Activated T-cell treated with anti-CD3 and anti-CD28 coated beads, Interleukin-2, amount 50 U/mL, for 4 hours (primary cell): ENCODE measurements at regions not wholly inside any gene's neighbourhood (a gene's known extent, or its start where the extent isn't known, plus 50 kb on each side); places are given as distances from the start of the nearest gene placed in this dataset.
"Not testable (repeated sequence)": the region's sequence is repeated elsewhere in the genome, so short reads cannot be mapped to it uniquely, and the experiment has no call there.

ENCODE experiments used
- ATAC-seq, 2 donors: fragments of 200-7000 bp; cut with Tn5 transposase; one replicate each; pipeline ENCODE4 v1.10.0; 2021
- DNase-seq: peaks from one replicate; pipeline ENCODE4 v3.0.0-alpha.2; 2020
- H3K27me3 Mint-ChIP-seq: one replicate; pipeline ENCODE4 v1.8.0; 2021; ENCODE audit warnings: low read depth, mixed read lengths
- H3K36me3 Mint-ChIP-seq: one replicate; pipeline ENCODE4 v1.8.0; 2022; ENCODE audit warnings: mixed read lengths; ENCODE audit not compliant: insufficient read depth
- H3K4me1 Mint-ChIP-seq: one replicate; pipeline ENCODE4 v1.8.0; 2021; ENCODE audit warnings: low read depth, mixed read lengths
- H3K4me3 Mint-ChIP-seq: one replicate; pipeline ENCODE4 v1.8.0; 2021; ENCODE audit warnings: mild to moderate bottlenecking, moderate library complexity, mixed read lengths
- H3K9me3 Mint-ChIP-seq: one replicate; pipeline ENCODE4 v1.8.0; 2021; ENCODE audit warnings: mixed read lengths

DNA sequence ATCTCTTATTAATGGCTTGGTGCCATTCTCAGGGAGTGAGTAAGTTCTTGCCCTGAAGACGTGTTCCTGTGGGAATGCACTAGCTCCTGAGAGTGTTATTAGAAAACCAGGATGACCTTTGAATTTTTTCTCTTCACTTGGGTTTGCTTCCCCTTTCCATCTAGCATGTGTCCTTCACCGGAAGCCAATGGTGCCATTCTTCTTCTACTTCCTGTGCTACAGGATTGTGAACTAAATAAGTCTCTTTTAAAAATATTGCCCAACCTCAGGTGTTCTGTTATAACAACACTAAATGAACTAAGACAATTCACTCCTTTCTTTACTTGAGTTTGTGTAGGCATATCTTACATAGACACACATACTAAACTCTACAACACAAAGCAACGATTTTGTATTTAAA lies 447.0 kb downstream of the SOX11 start:
- Mint-ChIP-seq H3K4me3 (no peak overlapping the region), H3K36me3 (no peaks in the 10 kb centered on the region), H3K9me3 (no peaks in the 10 kb centered on the region), H3K4me1 (no peaks in the 10 kb centered on the region), H3K27me3 (no peaks in the 10 kb centered on the region)
- DNase-seq: no peak
- no peak for ATAC-seq

DNA sequence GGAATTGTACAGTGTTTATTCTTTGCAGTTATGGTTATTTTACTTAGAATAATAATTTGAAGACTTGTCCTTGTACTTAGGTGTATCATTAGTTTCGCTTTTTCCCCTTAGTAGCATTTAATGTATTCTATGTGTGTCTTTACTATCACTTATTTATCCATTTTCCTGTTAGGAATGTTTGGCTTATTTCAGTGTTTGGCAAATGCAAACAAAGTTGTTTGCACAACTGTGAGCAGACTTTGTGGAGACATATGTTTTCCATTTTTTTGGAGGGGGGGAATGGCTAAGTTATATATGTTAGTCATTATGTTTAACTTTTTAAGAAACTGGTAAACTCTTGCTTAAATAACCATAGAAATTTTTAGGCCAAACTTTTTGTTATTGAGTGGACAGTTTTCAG lies 447.7 kb downstream of the SOX11 start:
- DNase-seq: no peak
- Mint-ChIP-seq H3K4me3 (no peak overlapping the region), H3K4me1 (no peaks in the 10 kb centered on the region), H3K9me3 (peaks cover 2% of the 10 kb centered on the region), H3K27me3 (no peaks in the 10 kb centered on the region), H3K36me3 (no peaks in the 10 kb centered on the region)
- ATAC-seq: no peak

DNA sequence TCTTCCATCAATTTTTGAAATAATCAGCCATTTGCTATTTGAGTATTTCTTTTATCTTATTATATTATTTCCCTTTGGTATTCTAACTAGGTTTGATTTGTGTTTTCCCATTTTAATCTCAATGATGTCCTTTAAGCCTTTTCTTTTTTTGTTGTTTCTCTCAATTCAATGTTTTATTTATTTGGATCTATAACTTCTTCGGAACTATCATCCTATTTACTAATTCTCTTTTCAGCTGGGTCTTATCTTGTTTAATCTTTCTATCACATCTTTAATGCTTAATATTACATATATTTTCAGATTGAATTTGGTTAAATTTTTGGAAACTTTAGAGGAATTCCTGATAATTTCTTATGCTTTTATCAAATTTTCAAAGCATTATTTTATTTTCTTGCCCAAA lies 448.3 kb downstream of the SOX11 start:
- Mint-ChIP-seq H3K4me3 (no peak overlapping the region), H3K4me1 (no peaks in the 10 kb centered on the region), H3K27me3 (no peaks in the 10 kb centered on the region), H3K36me3 (no peaks in the 10 kb centered on the region), H3K9me3 (peaks cover 5% of the 10 kb centered on the region)
- ATAC-seq (no peak), DNase-seq (no peak)

DNA sequence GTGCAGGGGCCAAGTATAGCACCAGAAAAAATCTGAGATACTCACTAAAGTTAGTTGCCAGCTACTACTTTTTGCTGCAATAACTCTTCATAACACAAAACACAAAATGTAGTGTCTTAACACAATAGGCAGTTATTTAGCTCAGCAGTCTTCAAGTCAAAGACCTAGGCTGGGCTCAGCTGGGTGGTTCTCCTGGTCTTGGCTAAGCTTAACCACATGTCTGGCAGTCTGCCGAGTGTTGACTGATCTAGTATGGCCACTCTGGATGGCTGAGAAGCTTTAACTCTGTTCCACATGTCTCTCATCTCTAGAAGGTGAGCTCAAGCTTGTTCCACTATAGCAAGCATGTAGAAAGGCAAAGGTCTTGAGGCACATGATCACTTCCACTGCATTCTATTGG lies 451.6 kb downstream of the SOX11 start:
- Mint-ChIP-seq H3K4me1 (no peaks in the 10 kb centered on the region), H3K4me3 (no peak overlapping the region), H3K9me3 (peaks cover 5% of the 10 kb centered on the region), H3K27me3 (no peaks in the 10 kb centered on the region), H3K36me3 (no peaks in the 10 kb centered on the region)
- ATAC-seq: no peak
- no peak for DNase-seq

DNA sequence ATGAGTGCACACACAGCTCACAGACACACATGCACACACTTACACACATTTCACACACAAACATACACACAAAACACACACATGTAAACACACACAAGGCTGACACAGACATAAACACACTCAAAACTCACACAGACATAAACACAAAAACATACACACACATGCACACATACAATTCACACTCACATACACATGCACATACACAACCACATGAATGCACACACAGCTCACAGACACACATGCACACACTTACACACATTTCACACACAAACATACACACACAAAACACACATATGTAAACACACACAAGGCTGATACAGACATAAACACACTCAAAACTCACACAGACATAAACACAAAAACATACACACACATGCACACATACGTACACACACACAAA lies 455.0 kb downstream of the SOX11 start:
- not testable (repeated sequence) for H3K36me3 Mint-ChIP-seq, H3K4me3 Mint-ChIP-seq, DNase-seq, ATAC-seq, H3K9me3 Mint-ChIP-seq, H3K27me3 Mint-ChIP-seq, H3K4me1 Mint-ChIP-seq

DNA sequence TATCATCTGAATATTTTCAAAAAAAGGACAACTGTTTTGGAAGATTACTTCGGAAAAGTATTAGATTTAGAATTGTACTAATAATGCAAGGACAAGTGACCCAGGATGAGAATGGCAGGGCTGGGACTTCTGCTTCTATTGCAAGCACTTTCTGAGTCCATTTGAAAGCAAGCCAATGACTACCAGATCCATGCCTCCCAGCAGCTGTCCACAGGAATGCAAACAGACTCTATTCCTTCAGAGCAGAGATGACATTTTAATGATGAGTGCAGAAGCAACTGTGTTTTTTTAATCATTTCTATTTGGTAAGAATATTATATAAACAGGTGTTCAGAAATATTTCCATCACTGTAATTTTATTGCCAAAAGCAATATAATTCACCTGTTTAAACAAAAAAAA lies 456.7 kb downstream of the SOX11 start:
- DNase-seq: no peak

DNA sequence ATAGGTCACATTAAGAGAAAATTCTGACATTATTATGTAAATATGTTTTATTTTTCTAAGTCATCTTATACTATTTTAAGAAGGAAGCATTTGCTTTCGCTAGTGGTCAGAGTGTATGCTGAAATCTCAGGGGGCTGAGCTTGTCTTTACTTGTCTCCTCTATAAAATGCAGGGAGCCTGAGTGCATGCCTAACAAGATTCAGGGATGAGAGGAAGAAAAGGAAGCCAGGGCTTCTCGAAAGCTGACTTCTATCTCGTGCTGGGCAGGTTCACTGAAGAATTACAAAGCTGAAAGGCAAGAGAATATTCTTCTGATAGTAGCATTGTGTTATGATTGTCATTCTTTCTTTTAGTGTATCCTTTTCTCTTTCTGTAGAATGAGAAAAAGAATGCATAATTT lies 467.4 kb downstream of the SOX11 start:
- ATAC-seq (no peak), DNase-seq (no peak)
- Mint-ChIP-seq H3K27me3 (no peaks in the 10 kb centered on the region), H3K4me3 (no peak overlapping the region), H3K36me3 (no peaks in the 10 kb centered on the region), H3K4me1 (no peaks in the 10 kb centered on the region), H3K9me3 (no peaks in the 10 kb centered on the region)

More for the DNA sequence above, 456.7 kb downstream of the SOX11 start:
- H3K27me3 Mint-ChIP-seq: no peaks in the 10 kb centered on the region
- no peak overlapping the region for H3K4me3 Mint-ChIP-seq
- H3K4me1 Mint-ChIP-seq: no peaks in the 10 kb centered on the region
- H3K9me3 Mint-ChIP-seq: peaks cover 5% of the 10 kb centered on the region
- no peaks in the 10 kb centered on the region for H3K36me3 Mint-ChIP-seq
- no peak for ATAC-seq

DNA sequence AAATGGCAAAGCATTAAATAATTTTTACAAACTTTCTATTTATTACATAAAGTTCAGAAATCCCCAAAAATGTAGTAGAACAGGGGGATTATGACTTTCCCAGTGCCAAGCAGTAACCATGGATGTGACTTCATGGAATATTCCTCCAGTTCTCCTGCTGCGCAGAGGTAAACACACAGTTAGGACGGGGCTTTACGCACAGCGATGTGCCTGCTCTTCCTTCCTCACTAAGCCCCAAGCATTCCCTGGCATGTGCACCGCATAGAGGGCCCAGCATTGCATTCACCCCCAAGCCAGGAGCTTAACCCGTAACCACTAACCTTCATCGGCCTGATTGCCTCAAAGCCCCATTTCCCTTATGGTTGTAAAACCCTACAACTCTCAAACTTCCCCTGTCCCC lies 471.7 kb downstream of the SOX11 start:
- peaks cover 3% of the 10 kb centered on the region for H3K9me3 Mint-ChIP-seq
- H3K27me3 Mint-ChIP-seq: no peaks in the 10 kb centered on the region
- H3K4me1 Mint-ChIP-seq: no peaks in the 10 kb centered on the region
- ATAC-seq (no peak), DNase-seq (no peak)
- H3K36me3 Mint-ChIP-seq: no peaks in the 10 kb centered on the region
- no peak overlapping the region for H3K4me3 Mint-ChIP-seq

DNA sequence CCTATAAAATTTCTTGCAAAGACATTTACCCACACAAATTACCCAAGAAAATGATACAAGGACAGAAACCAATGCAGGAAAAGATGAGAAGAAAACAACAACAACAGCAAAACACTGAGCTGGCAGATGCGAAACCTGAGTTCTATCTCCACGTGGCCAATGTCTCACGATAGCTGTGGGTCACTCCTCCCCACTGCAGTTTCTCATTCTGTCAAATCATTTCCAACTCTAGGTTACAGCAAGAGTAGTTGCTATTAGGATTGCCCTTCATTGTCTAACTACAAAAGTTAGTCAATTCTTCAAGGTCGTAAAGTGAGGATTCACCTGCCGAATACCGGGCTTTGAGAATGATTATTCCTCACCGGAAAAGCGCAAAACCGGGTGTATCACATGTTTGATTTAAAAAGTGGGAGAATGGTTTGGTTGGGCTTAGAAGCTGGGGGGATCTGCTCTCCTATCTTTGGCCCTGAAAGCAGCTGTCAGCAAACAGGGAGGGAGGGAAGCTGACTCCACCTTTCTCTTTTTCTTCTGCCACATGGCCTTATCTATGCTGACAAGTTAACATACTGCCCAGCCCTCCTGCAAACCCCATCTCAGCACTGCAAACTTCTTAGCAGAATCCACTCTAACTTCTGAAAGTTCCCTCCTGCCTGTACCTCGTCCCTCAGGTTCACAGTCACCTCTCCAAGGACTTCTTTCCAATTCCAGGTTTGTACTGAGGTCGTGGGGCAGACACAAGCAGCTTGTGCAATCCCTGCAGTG lies 473.0 kb downstream of the SOX11 start:
- Mint-ChIP-seq H3K4me1 (no peaks in the 10 kb centered on the region), H3K4me3 (no peak overlapping the region), H3K27me3 (no peaks in the 10 kb centered on the region), H3K9me3 (peaks cover 7% of the 10 kb centered on the region), H3K36me3 (no peaks in the 10 kb centered on the region)
- ATAC-seq: no peak
- no peak for DNase-seq

DNA sequence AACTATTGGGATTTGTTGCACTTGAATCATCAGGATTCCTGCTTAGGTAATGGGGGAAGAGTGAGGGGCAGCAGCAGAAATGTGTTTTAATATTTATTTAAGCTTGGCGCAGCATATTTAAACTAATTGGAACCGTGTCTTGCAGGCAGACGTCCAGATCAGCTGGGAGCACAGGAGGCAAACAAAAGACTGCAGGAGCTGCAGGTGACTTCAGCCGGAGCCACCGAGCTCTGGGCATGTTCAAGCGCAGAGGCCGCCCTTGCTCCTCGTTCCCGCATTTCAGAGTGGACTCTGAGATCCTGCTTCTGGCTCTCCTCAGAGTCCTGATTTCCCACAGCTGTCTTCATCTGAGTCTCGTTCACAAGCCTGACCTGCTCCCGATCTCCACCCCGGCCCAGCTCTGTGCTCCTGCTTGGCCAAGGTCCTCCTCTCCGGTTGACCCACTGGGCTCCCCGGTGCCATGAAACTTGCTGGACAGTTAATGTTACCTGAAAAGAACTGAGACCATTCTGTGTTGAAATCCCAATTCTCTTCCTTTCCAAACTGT lies 475.5 kb downstream of the SOX11 start:
- H3K36me3 Mint-ChIP-seq: no peaks in the 10 kb centered on the region
- no peak overlapping the region for H3K4me3 Mint-ChIP-seq
- ATAC-seq: no peak
- no peaks in the 10 kb centered on the region for H3K4me1 Mint-ChIP-seq
- H3K27me3 Mint-ChIP-seq: no peaks in the 10 kb centered on the region
- peaks cover 7% of the 10 kb centered on the region for H3K9me3 Mint-ChIP-seq
- DNase-seq: no peak

DNA sequence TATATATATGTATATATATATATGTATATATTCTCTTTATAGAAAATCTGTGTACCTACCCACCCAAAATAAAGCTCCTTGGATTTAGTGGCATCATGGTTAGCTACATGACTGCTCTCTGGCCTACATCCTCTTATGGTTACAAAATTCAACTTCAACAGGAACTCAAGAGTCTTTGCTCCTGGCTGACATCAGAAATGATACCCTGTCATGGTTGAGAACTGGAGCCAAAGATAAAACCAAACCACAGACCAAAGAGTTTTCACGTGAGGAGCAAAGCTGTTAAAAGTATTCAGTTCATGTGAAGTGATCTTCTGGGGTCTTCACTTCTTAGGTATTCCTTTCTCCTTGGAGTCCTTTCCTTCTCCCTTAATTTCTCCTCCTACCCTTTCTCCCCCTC lies 476.3 kb downstream of the SOX11 start:
- no peaks in the 10 kb centered on the region for H3K36me3 Mint-ChIP-seq
- no peak overlapping the region for H3K4me3 Mint-ChIP-seq
- ATAC-seq: no peak
- DNase-seq: no peak
- H3K27me3 Mint-ChIP-seq: no peaks in the 10 kb centered on the region
- H3K9me3 Mint-ChIP-seq: peaks cover 7% of the 10 kb centered on the region
- no peaks in the 10 kb centered on the region for H3K4me1 Mint-ChIP-seq

DNA sequence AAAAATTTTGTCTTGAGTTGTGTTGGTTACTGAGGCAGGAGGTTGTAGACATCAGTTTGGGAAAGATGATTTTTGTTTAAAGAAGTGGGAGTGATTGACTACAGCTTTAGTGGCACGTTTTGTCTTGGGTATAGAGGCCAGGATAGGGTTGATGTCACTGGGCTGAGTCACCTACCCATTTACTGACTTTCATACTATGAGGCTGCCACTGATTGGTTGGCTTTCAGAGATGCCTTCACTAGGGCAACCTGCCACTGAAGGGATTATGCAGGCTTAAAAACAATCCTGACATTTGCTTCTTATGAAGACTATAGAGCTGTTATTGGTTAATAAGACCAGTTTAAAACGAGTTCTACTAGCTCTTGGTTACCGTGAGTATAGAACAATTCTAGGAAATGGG lies 479.1 kb downstream of the SOX11 start:
- Mint-ChIP-seq H3K27me3 (no peaks in the 10 kb centered on the region), H3K9me3 (peaks cover 7% of the 10 kb centered on the region), H3K4me1 (no peaks in the 10 kb centered on the region), H3K36me3 (no peaks in the 10 kb centered on the region), H3K4me3 (no peak overlapping the region)
- ATAC-seq (no peak), DNase-seq (no peak)

DNA sequence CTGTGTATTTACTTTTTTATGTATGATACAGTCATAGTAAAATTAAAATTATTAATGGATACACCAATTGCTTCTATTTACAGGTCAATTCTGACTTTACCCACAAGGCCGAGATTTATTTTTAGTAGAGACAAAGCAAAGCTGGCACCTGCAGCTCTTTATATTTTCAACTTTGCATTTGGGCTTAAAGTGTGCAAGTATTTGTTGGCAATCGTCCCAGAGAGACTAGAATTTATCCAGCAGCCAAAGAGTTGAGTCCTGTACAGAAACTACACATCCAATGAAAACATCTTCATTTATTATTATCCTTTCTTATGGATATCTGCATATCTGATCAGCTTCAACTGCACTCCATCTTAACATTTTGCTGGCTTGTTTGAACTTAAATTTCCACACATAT lies 485.6 kb downstream of the SOX11 start:
- ATAC-seq (no peak), DNase-seq (no peak)
- H3K27me3 Mint-ChIP-seq: no peaks in the 10 kb centered on the region
- H3K36me3 Mint-ChIP-seq: no peaks in the 10 kb centered on the region
- no peak overlapping the region for H3K4me3 Mint-ChIP-seq
- H3K4me1 Mint-ChIP-seq: no peaks in the 10 kb centered on the region
- peaks cover 2% of the 10 kb centered on the region for H3K9me3 Mint-ChIP-seq

DNA sequence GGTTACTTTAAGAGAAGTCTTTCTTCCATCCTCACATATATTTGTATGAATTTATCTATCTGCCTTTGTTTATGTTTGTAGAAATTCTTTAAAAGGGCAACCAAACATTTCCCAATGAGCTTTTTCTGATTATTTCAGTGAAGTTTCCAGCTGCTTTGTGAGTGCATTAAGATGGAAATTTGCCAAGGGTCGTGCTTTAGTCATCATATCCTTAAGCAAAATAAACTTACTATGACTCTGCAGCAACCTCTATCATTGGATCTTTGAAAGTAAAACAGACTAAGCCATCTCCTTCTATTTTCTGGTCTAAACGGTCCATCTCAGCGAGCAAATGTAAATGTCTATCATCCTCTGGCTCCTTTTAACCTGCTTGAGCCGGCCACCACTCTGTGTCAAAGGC lies 489.3 kb downstream of the SOX11 start:
- Mint-ChIP-seq H3K9me3 (peaks cover 2% of the 10 kb centered on the region), H3K4me3 (no peak overlapping the region)
- no peak for ATAC-seq

DNA sequence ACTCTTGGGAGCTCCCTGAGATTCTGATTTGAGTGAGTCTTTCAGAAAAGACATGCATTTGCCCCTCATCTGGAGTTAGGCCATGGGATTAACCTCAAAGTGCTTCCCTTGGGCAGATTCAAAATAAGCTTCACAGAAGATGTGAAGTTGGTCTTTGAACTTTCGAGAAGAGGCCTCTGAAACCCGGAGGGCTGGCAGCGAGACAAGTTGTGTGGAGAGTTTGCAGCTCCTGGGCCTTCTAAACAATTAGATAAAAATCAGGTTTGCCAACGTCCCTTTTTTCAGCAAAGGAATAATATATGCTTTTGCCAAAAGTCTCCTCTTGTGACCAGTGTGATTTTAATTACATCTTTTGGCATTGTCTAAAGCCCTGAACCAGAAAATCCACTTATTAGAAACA lies 489.7 kb downstream of the SOX11 start:
- Mint-ChIP-seq H3K4me3 (no peak overlapping the region), H3K9me3 (peaks cover 2% of the 10 kb centered on the region)
- ATAC-seq: no peak

More for the DNA sequence above, 489.3 kb downstream of the SOX11 start:
- no peaks in the 10 kb centered on the region for H3K27me3 Mint-ChIP-seq
- DNase-seq: no peak
- H3K4me1 Mint-ChIP-seq: no peaks in the 10 kb centered on the region
- H3K36me3 Mint-ChIP-seq: no peaks in the 10 kb centered on the region

More for the DNA sequence above, 489.7 kb downstream of the SOX11 start:
- H3K36me3 Mint-ChIP-seq: no peaks in the 10 kb centered on the region
- no peaks in the 10 kb centered on the region for H3K27me3 Mint-ChIP-seq
- H3K4me1 Mint-ChIP-seq: no peaks in the 10 kb centered on the region
- no peak for DNase-seq
